Globus pallidus (tissue), 1 donor: ENCODE measurements at regions not wholly inside any gene's neighbourhood (a gene's known extent, or its start where the extent isn't known, plus 50 kb on each side); places are given as distances from the start of the nearest gene placed in this dataset.

Experiments
- DNase-seq: peaks from one replicate; pipeline ENCODE4 v3.0.0-alpha.2; 2015; ENCODE audit warnings: low spot score

- DNase-seq, result no peak
Observed at GRCh38 chr2:136175466-136175865, 57.5 kb upstream of the CXCR4 start.

GRCh38 chr2:136173126-136173525 lies 55.2 kb upstream of the CXCR4 start:
- DNase-seq, result no peak

- DNase-seq, result no peak
Observed at GRCh38 chr2:136171223-136171622, 53.3 kb upstream of the CXCR4 start.

GRCh38 chr2:136168720-136169119 lies 50.8 kb upstream of the CXCR4 start:
- DNase-seq, result no peak

- no peak for DNase-seq
Observed at GRCh38 chr2:136167721-136168475, 49.9 kb upstream of the CXCR4 start.
